Vagina (tissue), 2 donors: ENCODE measurements at regions not wholly inside any gene's neighbourhood (a gene's known extent, or its start where the extent isn't known, plus 50 kb on each side); places are given as distances from the start of the nearest gene placed in this dataset.

ENCODE experiments used
- DNase-seq, 2 donors: peaks; one replicate each; pipeline ENCODE4 v3.0.0-alpha.2; 2017; ENCODE audit errors: extremely low spot score in 2 of 2
- H3K27ac ChIP-seq: fragments of 200-600 bp; sonication (generic); one replicate; pipeline ENCODE4 v1.5.1; 2019
- H3K27me3 ChIP-seq: fragments of 200-600 bp; sonication (generic); one replicate; pipeline ENCODE4 v1.5.1; 2019
- H3K36me3 ChIP-seq, 2 donors: fragments of 200-600 bp; sonication (generic); one replicate each; pipeline ENCODE4 v1.5.1; 2017 to 2019
- H3K4me1 ChIP-seq: fragments of 200-600 bp; sonication (generic); one replicate; pipeline ENCODE4 v1.5.1; 2019
- H3K4me3 ChIP-seq, 2 donors: fragments of 200-600 bp; sonication (generic); 1 replicate in 1 of 2; 2 replicates in 1 of 2; pipeline ENCODE4 v1.5.1; 2016 to 2019
- H3K9me3 ChIP-seq: fragments of 200-600 bp; sonication (generic); one replicate; pipeline ENCODE4 v1.5.1; 2019
- CTCF ChIP-seq, 3 experiments: fragments of 450-650 bp in 2 of 3; fragments of 200-600 bp in 1 of 3; sonication (generic) in 1 of 3; IDR thresholded peaks; one replicate each; pipeline ENCODE4 v1.5.1; 2017 to 2019; ENCODE audit warnings: antibody characterized with exemption in 3 of 3, mild to moderate bottlenecking in 2 of 3, moderate library complexity in 2 of 3
- POLR2A ChIP-seq, 2 donors: fragments of 450-650 bp; IDR thresholded peaks; one replicate each; pipeline ENCODE4 v1.6.1; 2017; ENCODE audit warnings: antibody characterized with exemption in 2 of 2, mild to moderate bottlenecking in 2 of 2, moderate library complexity in 2 of 2
- POLR2AphosphoS5 ChIP-seq, 2 donors: sonication (generic); formaldehyde crosslinking; IDR thresholded peaks; one replicate each; pipeline ENCODE4 v1.9.0; 2017; ENCODE audit warnings: antibody characterized with exemption in 2 of 2, mild to moderate bottlenecking in 2 of 2, low read depth in 1 of 2; ENCODE audit not compliant: insufficient read depth in 1 of 2
- intact Hi-C: fragments of 100-400 bp; cut with DNase I; formaldehyde crosslinking; loops from one replicate; pipeline ENCODE4 v1.15.1; 2023

DNA sequence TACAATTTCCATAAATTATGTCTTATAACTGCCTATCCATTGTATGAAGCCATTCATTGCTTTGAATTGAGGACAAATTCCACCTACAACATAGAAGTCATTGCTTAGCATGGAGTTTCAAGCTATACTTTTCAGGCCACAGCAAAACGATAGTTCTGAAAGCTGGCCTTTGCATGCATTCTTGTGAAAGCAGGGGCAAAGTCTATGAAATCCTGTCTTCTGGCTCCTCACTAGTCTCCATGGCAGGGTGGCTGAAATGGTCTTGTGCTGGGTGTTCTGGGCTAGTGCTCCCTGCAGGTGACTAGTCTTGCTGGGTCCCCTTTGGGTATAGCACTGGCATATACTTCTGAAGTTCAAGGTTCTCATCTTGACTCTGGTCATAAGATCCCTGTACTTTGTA is 353.9 kb upstream of the ZNF608 start:
- intact Hi-C loops = no loop called here
- no peaks in the 10 kb centered on the region for H3K4me1 ChIP-seq

GRCh38 chr5:125100951-125101350 is 354.5 kb upstream of the ZNF608 start:
- no peak for DNase-seq
- Histone ChIP-seq H3K36me3 (no peaks in the 10 kb centered on the region), H3K27ac (no peak overlapping the region), H3K9me3 (no peaks in the 10 kb centered on the region), H3K4me3 (no peak overlapping the region), H3K4me1 (no peaks in the 10 kb centered on the region), H3K27me3 (no peaks in the 10 kb centered on the region)
- intact Hi-C loops = no loop called here
- no peak for TF ChIP-seq CTCF (IDR thresholded peaks at IDR 0.05)
- no peak for TF ChIP-seq POLR2A (IDR thresholded peaks at IDR 0.05)
- no peak for TF ChIP-seq POLR2AphosphoS5 (IDR thresholded peaks at IDR 0.05; ENCODE audit: insufficient read depth in 1 of 2, low read depth in 1 of 2)

More for the DNA sequence above, 353.9 kb upstream of the ZNF608 start:
- Histone ChIP-seq H3K9me3 (no peaks in the 10 kb centered on the region), H3K27ac (no peak overlapping the region), H3K4me3 (no peak overlapping the region), H3K27me3 (no peaks in the 10 kb centered on the region), H3K36me3 (no peaks in the 10 kb centered on the region)
- TF ChIP-seq CTCF (IDR thresholded peaks at IDR 0.05) (no peak), POLR2A (IDR thresholded peaks at IDR 0.05) (no peak), POLR2AphosphoS5 (IDR thresholded peaks at IDR 0.05; ENCODE audit: insufficient read depth in 1 of 2, low read depth in 1 of 2) (no peak)
- no peak for DNase-seq

GRCh38 chr5:125103459-125103858 is 357.0 kb upstream of the ZNF608 start:
- TF ChIP-seq POLR2AphosphoS5 (IDR thresholded peaks at IDR 0.05; ENCODE audit: insufficient read depth in 1 of 2, low read depth in 1 of 2) (no peak), POLR2A (IDR thresholded peaks at IDR 0.05) (no peak), CTCF (IDR thresholded peaks at IDR 0.05) (no peak)
- intact Hi-C loops = no loop called here
- Histone ChIP-seq H3K27me3 (no peaks in the 10 kb centered on the region), H3K4me1 (no peaks in the 10 kb centered on the region), H3K36me3 (no peaks in the 10 kb centered on the region), H3K4me3 (no peak overlapping the region), H3K9me3 (no peaks in the 10 kb centered on the region), H3K27ac (no peak overlapping the region)
- DNase-seq = no peak

DNA sequence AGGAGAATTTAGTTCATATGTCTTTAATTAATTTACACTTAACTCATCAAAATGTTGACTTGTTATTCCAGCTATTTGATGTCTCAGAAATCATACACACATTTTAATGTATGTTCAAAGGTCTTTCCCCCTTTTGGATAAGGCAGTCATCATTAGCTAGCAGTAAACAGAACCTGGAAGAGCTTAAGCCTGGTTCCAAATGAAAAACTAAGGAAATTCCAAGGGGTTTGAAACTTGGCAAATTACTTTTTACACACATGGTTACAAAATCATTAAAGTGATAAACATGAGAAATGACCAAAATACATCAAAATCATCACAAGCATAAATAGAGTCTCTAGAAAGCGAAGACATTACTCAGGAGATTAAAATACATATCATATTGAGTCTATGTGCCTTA is 359.8 kb upstream of the ZNF608 start:
- intact Hi-C loops = no loop called here
- Histone ChIP-seq H3K27ac (no peak overlapping the region), H3K27me3 (no peaks in the 10 kb centered on the region), H3K4me1 (no peaks in the 10 kb centered on the region), H3K36me3 (no peaks in the 10 kb centered on the region), H3K4me3 (no peak overlapping the region), H3K9me3 (no peaks in the 10 kb centered on the region)
- TF ChIP-seq CTCF (IDR thresholded peaks at IDR 0.05) (no peak), POLR2AphosphoS5 (IDR thresholded peaks at IDR 0.05; ENCODE audit: insufficient read depth in 1 of 2, low read depth in 1 of 2) (no peak), POLR2A (IDR thresholded peaks at IDR 0.05) (no peak)
- DNase-seq = no peak

- H3K4me1 ChIP-seq = no peaks in the 10 kb centered on the region
- intact Hi-C loops = no loop called here
- H3K9me3 ChIP-seq = no peaks in the 10 kb centered on the region
- TF ChIP-seq POLR2AphosphoS5 (IDR thresholded peaks at IDR 0.05; ENCODE audit: insufficient read depth in 1 of 2, low read depth in 1 of 2) = no peak
- no peaks in the 10 kb centered on the region for H3K27me3 ChIP-seq
- no peak overlapping the region for H3K4me3 ChIP-seq
- H3K36me3 ChIP-seq = no peaks in the 10 kb centered on the region
- no peak for DNase-seq
- no peak overlapping the region for H3K27ac ChIP-seq
These were observed 360.4 kb upstream of the ZNF608 start for GRCh38 chr5:125106881-125107280.

GRCh38 chr5:125109293-125109692 is 362.9 kb upstream of the ZNF608 start:
- Histone ChIP-seq H3K4me3 (no peak overlapping the region), H3K4me1 (no peaks in the 10 kb centered on the region), H3K9me3 (no peaks in the 10 kb centered on the region), H3K27ac (no peak overlapping the region), H3K36me3 (no peaks in the 10 kb centered on the region), H3K27me3 (no peaks in the 10 kb centered on the region)
- no peak for TF ChIP-seq POLR2AphosphoS5 (IDR thresholded peaks at IDR 0.05; ENCODE audit: insufficient read depth in 1 of 2, low read depth in 1 of 2)
- no peak for TF ChIP-seq POLR2A (IDR thresholded peaks at IDR 0.05)
- TF ChIP-seq CTCF (IDR thresholded peaks at IDR 0.05) = no peak
- intact Hi-C loops = no loop called here
- DNase-seq = no peak
